ENCODE measurements at regions not wholly inside any gene's neighbourhood (a gene's known extent, or its start where the extent isn't known, plus 50 kb on each side); places are given as distances from the start of the nearest gene placed in this dataset.

GRCh38 chr9:16950051-16950450 lies 79.6 kb upstream of the BNC2 start (continued):
- no peak for TF ChIP-seq ZNF512B (CRISPR knock-in tag; IDR thresholded peaks at IDR 0.05; ENCODE audit: borderline replicate concordance)
- no peak for TF ChIP-seq GTF3A (CRISPR knock-in tag; conservative IDR thresholded peaks at IDR 0.05)
- no peak for TF ChIP-seq ZNF33B (CRISPR knock-in tag; IDR thresholded peaks at IDR 0.05)
- no peak for TF ChIP-seq HDAC1 (CRISPR knock-in tag; IDR thresholded peaks at IDR 0.05)
- no peak for TF ChIP-seq ZFYVE20 (CRISPR knock-in tag; IDR thresholded peaks at IDR 0.05; ENCODE audit: borderline replicate concordance, low read depth)
- no peak for TF ChIP-seq MTA1 (CRISPR knock-in tag; IDR thresholded peaks at IDR 0.05; ENCODE audit: borderline replicate concordance)

- H3K4me3 ChIP-seq (replicated peaks in 1 of 3; ENCODE audit: insufficient read depth in 1 of 3, low read depth in 2 of 3, low read length in 3 of 3) = no peak overlapping the region
- CTCF ChIA-PET (ENCODE audit: low intra/inter-chr PET ratio, low total read pairs) = no interaction called here
- no peaks in the 10 kb centered on the region for H3K36me3 ChIP-seq (replicated peaks in 1 of 2; ENCODE audit: control insufficient read depth in 1 of 2, insufficient read depth in 2 of 2, low read length in 2 of 2)
- DNase-seq (ENCODE audit: low spot score) (no peak), FAIRE-seq (no peak), ATAC-seq (no peak)
- no peak overlapping the region for H3K9ac ChIP-seq (ENCODE audit: insufficient read depth, low read depth, low read length)
- H3K79me2 ChIP-seq (ENCODE audit: insufficient read depth, low read length) = no peaks in the 10 kb centered on the region
- POLR2A ChIA-PET = no interaction called here
- H3K27ac ChIP-seq (ENCODE audit: extremely low read length, insufficient read depth, low read length) = no peak overlapping the region
- H3K9me3 ChIP-seq (ENCODE audit: low read length) = no peaks in the 10 kb centered on the region
- WGBS (ENCODE audit: low lambda C conversion rate) = 19% methylated on average over 2 of the region's 2 CpGs
- no peak overlapping the region for H3K4me2 ChIP-seq (ENCODE audit: low read depth, low read length)
- intact Hi-C loops (cut with micrococcal nuclease; ENCODE audit: unreplicated experiment) (no loop called here), in situ Hi-C loops (cut with HindIII; ENCODE audit: extremely low pct_ligation_motif_present, low pct_unique_long_range_greater_than_20kb) (no loop called here)
- BruUV-seq (replicated peaks) = no TSS peak
- no peaks in the 10 kb centered on the region for H4K20me1 ChIP-seq (ENCODE audit: insufficient read depth, low read length)
- H3K4me1 ChIP-seq (ENCODE audit: insufficient read depth, low read length) = no peaks in the 10 kb centered on the region
- no peaks in the 10 kb centered on the region for H3K27me3 ChIP-seq (ENCODE audit: control insufficient read depth in 1 of 2, insufficient read depth in 2 of 2, low read length in 2 of 2)
- no peak overlapping the region for H2AFZ ChIP-seq (ENCODE audit: low read length)
- TF ChIP-seq NFYC (CRISPR knock-in tag; IDR thresholded peaks at IDR 0.05) (no peak), THRA (CRISPR knock-in tag; IDR thresholded peaks at IDR 0.05; ENCODE audit: borderline replicate concordance) (no peak), ZNF296 (CRISPR knock-in tag; conservative IDR thresholded peaks at IDR 0.05) (no peak), ZNF432 (CRISPR knock-in tag; IDR thresholded peaks at IDR 0.05; ENCODE audit: borderline replicate concordance) (no peak), GLMP (CRISPR knock-in tag; IDR thresholded peaks at IDR 0.05; ENCODE audit: borderline replicate concordance) (no peak), ZNF589 (CRISPR knock-in tag; conservative IDR thresholded peaks at IDR 0.05) (no peak), ZNF563 (CRISPR knock-in tag; IDR thresholded peaks at IDR 0.05) (no peak), FOXP4 (CRISPR knock-in tag; IDR thresholded peaks at IDR 0.05) (no peak)
Measured at GRCh38 chr9:16930578-16930977, 60.1 kb upstream of the BNC2 start.
